Ovary (tissue), 7 donors: ENCODE measurements at regions not wholly inside any gene's neighbourhood (a gene's known extent, or its start where the extent isn't known, plus 50 kb on each side); places are given as distances from the start of the nearest gene placed in this dataset.
"Not testable (repeated sequence)": the region's sequence is repeated elsewhere in the genome, so short reads cannot be mapped to it uniquely, and the experiment has no call there.

Experiments used
- DNase-seq, 5 donors: peaks; one replicate each; pipeline ENCODE4 v3.0.0-alpha.2; 2019 to 2020
- H3K27ac ChIP-seq, 2 donors: fragments of 200-600 bp; one replicate each; pipeline versions ENCODE4 v1.5.1 to v1.8.0; 2019 to 2022
- H3K27me3 ChIP-seq: fragments of 200-600 bp; one replicate; pipeline ENCODE4 v1.8.0; 2022
- H3K36me3 ChIP-seq: fragments of 200-600 bp; sonication (generic); one replicate; pipeline ENCODE4 v1.5.1; 2019
- H3K4me1 ChIP-seq: one replicate; pipeline ENCODE4 v1.8.1; 2013; ENCODE audit warnings: mild to moderate bottlenecking, moderate library complexity; ENCODE audit not compliant: insufficient read depth
- H3K4me3 ChIP-seq: fragments of 200-600 bp; sonication (generic); one replicate; pipeline ENCODE4 v1.5.1; 2017
- H3K9me3 ChIP-seq, 2 donors: fragments of 200-600 bp in 1 of 2; sonication (generic) in 1 of 2; one replicate each; pipeline versions ENCODE4 v1.5.1 to v1.8.1; 2013 to 2019; ENCODE audit warnings: mild to moderate bottlenecking in 1 of 2, moderate library complexity in 1 of 2
- CTCF ChIP-seq, 3 donors: fragments of 450-650 bp in 2 of 3; fragments of 200-600 bp in 1 of 3; IDR thresholded peaks; one replicate each; pipeline versions ENCODE4 v1.5.1 to v1.8.0; 2016 to 2022; ENCODE audit warnings: antibody characterized with exemption in 3 of 3, mild to moderate bottlenecking in 1 of 3
- EP300 ChIP-seq: sonication (generic); formaldehyde crosslinking; IDR thresholded peaks from one replicate; pipeline ENCODE4 v1.6.1; 2017; ENCODE audit warnings: antibody characterized with exemption
- POLR2A ChIP-seq: fragments of 450-650 bp; IDR thresholded peaks from one replicate; pipeline ENCODE4 v1.6.1; 2017; ENCODE audit warnings: antibody characterized with exemption, mild to moderate bottlenecking, moderate library complexity
- WGBS, 3 donors: extraction: QIAGEN DNeasy Blood & Tissue Kit in 1 of 3; methylation state at CpG; one replicate each; pipeline versions ENCODE4 v1.1.5 to v1.1.7; 2013 to 2017; 5-methylcytosine and 5-hydroxymethylcytosine counted together
- intact Hi-C, 4 donors: fragments of 100-400 bp; cut with DNase I; formaldehyde crosslinking; loops; one replicate each; pipeline versions ENCODE4 v1.11.0 to v1.15.1; 2022 to 2023
- donor health status: DM: no; HTN: no; CAD: no; lungs with moderate emphysema.
- donor health status: DM: no; HTN: no; CAD: no.
- donor health status: Bipolar disorder and iron deficiency.
- donor health status: DM: no; HTN: no; CAD: no.
- donor health status: DM: yes; HTN: yes; CAD: no.

- WGBS, 3 donors: 78 to 84% (median 80%) methylated on average over 2 of the region's 2 CpGs
- TF ChIP-seq POLR2A (no peak), EP300 (no peak), CTCF (IDR thresholded peaks at IDR 0.05) (no peak)
- Histone ChIP-seq H3K4me1 (no peaks in the 10 kb centered on the region), H3K9me3 (no peaks in the 10 kb centered on the region), H3K36me3 (no peaks in the 10 kb centered on the region), H3K4me3 (no peak overlapping the region), H3K27ac (no peak overlapping the region), H3K27me3 (no peaks in the 10 kb centered on the region)
- intact Hi-C loops: no loop called here
- DNase-seq: no peak
These were observed 138.7 kb upstream of the PRICKLE1 start for GRCh38 chr12:42728287-42728686.

- no peak overlapping the region for H3K27ac ChIP-seq
- intact Hi-C loops: no loop called here
- no peaks in the 10 kb centered on the region for H3K9me3 ChIP-seq
- TF ChIP-seq EP300: no peak
- TF ChIP-seq POLR2A: no peak
- TF ChIP-seq CTCF (IDR thresholded peaks at IDR 0.05): no peak
- no peaks in the 10 kb centered on the region for H3K36me3 ChIP-seq
- no peaks in the 10 kb centered on the region for H3K27me3 ChIP-seq
- no peak overlapping the region for H3K4me3 ChIP-seq
- no peaks in the 10 kb centered on the region for H3K4me1 ChIP-seq
- 70 to 75% (median 71%) methylated on average over 3 of the region's 3 CpGs for WGBS, 3 donors
- no peak for DNase-seq
These were observed 136.3 kb upstream of the PRICKLE1 start for GRCh38 chr12:42725809-42726208.

- TF ChIP-seq EP300 (no peak), CTCF (IDR thresholded peaks at IDR 0.05) (no peak), POLR2A (no peak)
- intact Hi-C loops: no loop called here
- Histone ChIP-seq H3K9me3 (no peaks in the 10 kb centered on the region), H3K27me3 (no peaks in the 10 kb centered on the region), H3K36me3 (no peaks in the 10 kb centered on the region), H3K27ac (no peak overlapping the region), H3K4me3 (no peak overlapping the region), H3K4me1 (no peaks in the 10 kb centered on the region)
- DNase-seq: no peak
- 53 to 61% (median 54%) methylated on average over 5 of the region's 5 CpGs for WGBS, 3 donors
These were observed 126.9 kb upstream of the PRICKLE1 start for GRCh38 chr12:42716491-42716891.

GRCh38 chr12:42713566-42713965 lies 124.0 kb upstream of the PRICKLE1 start:
- intact Hi-C loops, H3K9me3 ChIP-seq, DNase-seq, H3K4me1 ChIP-seq, H3K27ac ChIP-seq, H3K4me3 ChIP-seq, H3K27me3 ChIP-seq, H3K36me3 ChIP-seq: not testable (repeated sequence)
- 90 to 95% (median 93%) methylated on average over 3 of the region's 3 CpGs for WGBS, 3 donors

GRCh38 chr12:42708374-42708773 lies 118.8 kb upstream of the PRICKLE1 start:
- H3K27me3 ChIP-seq, H3K4me3 ChIP-seq, H3K27ac ChIP-seq, H3K4me1 ChIP-seq, H3K9me3 ChIP-seq, intact Hi-C loops, DNase-seq, H3K36me3 ChIP-seq: not testable (repeated sequence)
- 59 to 70% (median 68%) methylated on average over 6 of the region's 6 CpGs for WGBS, 3 donors
